HEK293 (cell line): ENCODE measurements at regions not wholly inside any gene's neighbourhood (a gene's known extent, or its start where the extent isn't known, plus 50 kb on each side); places are given as distances from the start of the nearest gene placed in this dataset.

ENCODE experiments used
- CTCF ChIA-PET: fragments of 350-600 bp; formaldehyde crosslinking; extraction: SDS; loops from one replicate; lab custom pipeline; 2021; ENCODE audit warnings: antibody characterized with exemption; lab: Yijun Ruan, JAX
- POLR2A ChIA-PET: fragments of 300-600 bp; formaldehyde crosslinking; extraction: SDS; loops from one replicate; lab custom pipeline; 2020; ENCODE audit warnings: antibody characterized with exemption, inconsistent platforms; lab: Yijun Ruan, JAX
- H3K27ac ChIP-seq: fragments of 200-500 bp; sonication (Bioruptor generic); 2 replicates; pipeline ENCODE4 v1.5.1; 2014; ENCODE audit warnings: low read depth, low read length, control low read depth, inconsistent platforms; ENCODE audit errors: extremely low read depth
- H3K36me3 ChIP-seq, 2 experiments: fragments of 200-500 bp in 1 of 2; sonication (Bioruptor generic) in 1 of 2; 1 replicate in 1 of 2; 2 replicates in 1 of 2; pipeline ENCODE4 v1.5.1; 2014 to 2017; ENCODE audit warnings: inconsistent platforms in 2 of 2, low read length in 2 of 2; ENCODE audit not compliant: control insufficient read depth in 2 of 2, insufficient read depth in 1 of 2
- H3K4me1 ChIP-seq: fragments of 200-500 bp; sonication (Bioruptor generic); 2 replicates; pipeline ENCODE4 v1.5.1; 2014; ENCODE audit warnings: mild to moderate bottlenecking, low read length, inconsistent platforms; ENCODE audit not compliant: control insufficient read depth, insufficient read depth
- H3K4me3 ChIP-seq: 2 replicates; pipeline ENCODE4 v1.5.1; 2011; ENCODE audit warnings: low read depth, mild to moderate bottlenecking, control low read depth, low read length, moderate library complexity
- H3K9me3 ChIP-seq: fragments of 200-500 bp; sonication (Bioruptor generic); 2 replicates; pipeline ENCODE4 v1.5.1; 2014; ENCODE audit warnings: low read depth, low read length, inconsistent platforms; ENCODE audit not compliant: control insufficient read depth, insufficient read depth
- GLIS1 ChIP-seq: fragments of 450-650 bp; formaldehyde crosslinking; IDR thresholded peaks from 2 replicates; pipeline ENCODE4 v1.5.1; 2016; ENCODE audit warnings: missing biosample characterization, missing genetic modification characterization
- IKZF3 ChIP-seq: fragments of 450-650 bp; IDR thresholded peaks from 2 replicates; pipeline ENCODE4 v1.5.0; 2018; ENCODE audit warnings: missing biosample characterization, mild to moderate bottlenecking, missing genetic modification characterization, moderate library complexity
- KLF1 ChIP-seq: fragments of 450-650 bp; formaldehyde crosslinking; IDR thresholded peaks from 2 replicates; pipeline ENCODE4 v1.5.1; 2016; ENCODE audit warnings: missing biosample characterization, missing genetic modification characterization
- SALL2 ChIP-seq: fragments of 450-650 bp; formaldehyde crosslinking; IDR thresholded peaks from 2 replicates; pipeline ENCODE4 v1.5.0; 2017; ENCODE audit warnings: missing biosample characterization, mild to moderate bottlenecking, missing genetic modification characterization, borderline replicate concordance
- ZBTB1 ChIP-seq: fragments of 450-650 bp; formaldehyde crosslinking; IDR thresholded peaks from 2 replicates; pipeline ENCODE4 v1.5.1; 2016; ENCODE audit warnings: missing biosample characterization, missing genetic modification characterization
- ZBTB8A ChIP-seq: fragments of 450-650 bp; formaldehyde crosslinking; IDR thresholded peaks from 2 replicates; pipeline ENCODE4 v1.5.1; 2016; ENCODE audit warnings: missing biosample characterization, missing genetic modification characterization
- ZNF114 ChIP-seq: fragments of 450-650 bp; formaldehyde crosslinking; IDR thresholded peaks from 2 replicates; pipeline ENCODE4 v1.5.0; 2017; ENCODE audit warnings: missing biosample characterization, missing genetic modification characterization
- ZNF18 ChIP-seq: fragments of 450-650 bp; formaldehyde crosslinking; IDR thresholded peaks from 2 replicates; pipeline ENCODE4 v1.5.1; 2016; ENCODE audit warnings: missing biosample characterization, missing genetic modification characterization
- ZNF2 ChIP-seq: fragments of 450-650 bp; formaldehyde crosslinking; IDR thresholded peaks from 2 replicates; pipeline ENCODE4 v1.5.1; 2016; ENCODE audit warnings: missing biosample characterization, missing genetic modification characterization
- ZNF341 ChIP-seq: fragments of 450-650 bp; formaldehyde crosslinking; IDR thresholded peaks from 2 replicates; pipeline ENCODE4; 2016; ENCODE audit warnings: low read depth, missing biosample characterization, missing genetic modification characterization
- ZNF354C ChIP-seq: fragments of 450-650 bp; formaldehyde crosslinking; IDR thresholded peaks from 2 replicates; pipeline ENCODE4 v1.5.1; 2016; ENCODE audit warnings: missing biosample characterization, missing genetic modification characterization, low read depth, borderline replicate concordance
- ZNF449 ChIP-seq: fragments of 450-650 bp; formaldehyde crosslinking; IDR thresholded peaks from 2 replicates; pipeline ENCODE4 v1.5.1; 2017; ENCODE audit warnings: missing biosample characterization, mild to moderate bottlenecking, missing genetic modification characterization, moderate library complexity
- ZNF510 ChIP-seq: fragments of 450-650 bp; formaldehyde crosslinking; IDR thresholded peaks from 2 replicates; pipeline ENCODE4 v1.5.1; 2018; ENCODE audit warnings: mild to moderate bottlenecking, missing genetic modification characterization, missing biosample characterization; ENCODE audit not compliant: insufficient replicate concordance
- ZNF518A ChIP-seq: fragments of 450-650 bp; formaldehyde crosslinking; conservative IDR thresholded peaks from 2 replicates; pipeline ENCODE4 v1.5.1; 2016; ENCODE audit warnings: low read depth, missing biosample characterization, missing genetic modification characterization
- ZNF660 ChIP-seq: fragments of 450-650 bp; IDR thresholded peaks from 2 replicates; pipeline ENCODE4 v1.5.1; 2018; ENCODE audit warnings: missing biosample characterization, mild to moderate bottlenecking, missing genetic modification characterization
- ZNF701 ChIP-seq: fragments of 450-650 bp; formaldehyde crosslinking; IDR thresholded peaks from 2 replicates; pipeline ENCODE4 v1.5.1; 2016; ENCODE audit warnings: missing biosample characterization, missing genetic modification characterization
- ZNF843 ChIP-seq: fragments of 450-650 bp; formaldehyde crosslinking; IDR thresholded peaks from 2 replicates; pipeline ENCODE4 v1.5.1; 2016; ENCODE audit warnings: missing biosample characterization, missing genetic modification characterization
- TF ChIP-seq, protein P1 (sequence below): fragments of 450-650 bp; formaldehyde crosslinking; IDR thresholded peaks from 2 replicates; pipeline ENCODE4 v1.5.1; 2017; ENCODE audit warnings: missing biosample characterization, missing genetic modification characterization
- TF ChIP-seq, protein P2 (sequence below): fragments of 450-650 bp; formaldehyde crosslinking; IDR thresholded peaks from 2 replicates; pipeline ENCODE4 v1.5.1; 2017; ENCODE audit warnings: missing biosample characterization, missing genetic modification characterization

DNA sequence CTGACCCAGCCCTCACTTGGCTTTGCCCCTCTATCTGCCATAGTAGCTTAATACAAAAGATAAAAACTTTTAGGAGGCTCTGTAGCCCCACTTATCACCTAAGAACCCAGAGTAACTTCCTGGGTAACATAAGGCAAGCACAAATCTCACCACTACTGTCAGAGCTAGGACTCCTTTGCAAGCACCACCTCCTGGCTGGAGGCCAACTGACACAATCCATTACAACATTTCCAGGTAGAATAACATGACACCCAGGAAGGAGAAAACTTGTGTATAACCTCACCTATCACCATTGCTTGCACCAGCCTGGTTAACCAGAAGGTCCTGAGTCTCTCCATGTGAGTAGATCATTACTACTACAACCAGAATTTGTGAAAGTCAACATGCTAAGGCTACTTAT, 230.0 kb downstream of the TUSC7 start (continued):
- TF ChIP-seq ZNF518A (tag by site-specific recombination), result no peak
- TF ChIP-seq ZNF18 (tag by site-specific recombination), result no peak

GRCh38 chr3:116940719-116941118, 231.1 kb downstream of the TUSC7 start:
- ChIA-PET POLR2A (no interaction called here), CTCF (no interaction called here)
- no peak for TF ChIP-seq ZNF2 (tag by site-specific recombination)
- no peak for TF ChIP-seq SALL2 (tag by site-specific recombination)
- no peaks in the 10 kb centered on the region for H3K36me3 ChIP-seq
- no peak overlapping the region for H3K27ac ChIP-seq
- H3K9me3 ChIP-seq, result no peaks in the 10 kb centered on the region
- H3K4me1 ChIP-seq, result no peaks in the 10 kb centered on the region
- H3K4me3 ChIP-seq, result no peak overlapping the region

DNA sequence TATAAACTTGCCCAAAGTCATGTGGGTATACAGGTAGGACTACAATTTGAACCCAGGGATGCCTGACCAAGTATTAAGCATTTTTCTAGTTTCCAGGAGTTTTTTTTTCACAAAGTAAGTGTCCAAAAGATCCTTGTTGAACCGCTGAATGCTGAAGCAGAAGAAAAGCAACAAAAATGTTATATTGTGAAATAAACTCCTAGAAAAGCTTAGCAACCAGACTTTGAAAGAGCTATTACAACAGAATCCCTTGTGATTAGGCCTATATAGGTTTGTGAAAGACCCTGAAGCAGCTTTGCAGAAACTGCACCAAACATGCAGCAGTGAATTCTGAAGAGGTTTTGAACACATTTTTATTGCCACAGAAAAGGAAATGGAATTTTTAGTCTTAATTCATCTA, 236.8 kb downstream of the TUSC7 start:
- Histone ChIP-seq H3K9me3 (no peaks in the 10 kb centered on the region), H3K4me3 (no peak overlapping the region), H3K4me1 (no peaks in the 10 kb centered on the region), H3K36me3 (no peaks in the 10 kb centered on the region), H3K27ac (no peak overlapping the region)
- no peak for TF ChIP-seq GLIS1
- no peak for TF ChIP-seq ZNF510 (tag by site-specific recombination)
- no peak for TF ChIP-seq ZNF449 (tag by site-specific recombination)
- TF ChIP-seq ZNF354C (tag by site-specific recombination), result no peak
- no peak for TF ChIP-seq ZBTB8A (tag by site-specific recombination)
- TF ChIP-seq, protein P1, sequence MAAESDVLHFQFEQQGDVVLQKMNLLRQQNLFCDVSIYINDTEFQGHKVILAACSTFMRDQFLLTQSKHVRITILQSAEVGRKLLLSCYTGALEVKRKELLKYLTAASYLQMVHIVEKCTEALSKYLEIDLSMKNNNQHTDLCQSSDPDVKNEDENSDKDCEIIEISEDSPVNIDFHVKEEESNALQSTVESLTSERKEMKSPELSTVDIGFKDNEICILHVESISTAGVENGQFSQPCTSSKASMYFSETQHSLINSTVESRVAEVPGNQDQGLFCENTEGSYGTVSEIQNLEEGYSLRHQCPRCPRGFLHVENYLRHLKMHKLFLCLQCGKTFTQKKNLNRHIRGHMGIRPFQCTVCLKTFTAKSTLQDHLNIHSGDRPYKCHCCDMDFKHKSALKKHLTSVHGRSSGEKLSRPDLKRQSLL (tag by site-specific recombination), result no peak
- POLR2A ChIA-PET, result no interaction called here
- CTCF ChIA-PET, result no interaction called here

DNA sequence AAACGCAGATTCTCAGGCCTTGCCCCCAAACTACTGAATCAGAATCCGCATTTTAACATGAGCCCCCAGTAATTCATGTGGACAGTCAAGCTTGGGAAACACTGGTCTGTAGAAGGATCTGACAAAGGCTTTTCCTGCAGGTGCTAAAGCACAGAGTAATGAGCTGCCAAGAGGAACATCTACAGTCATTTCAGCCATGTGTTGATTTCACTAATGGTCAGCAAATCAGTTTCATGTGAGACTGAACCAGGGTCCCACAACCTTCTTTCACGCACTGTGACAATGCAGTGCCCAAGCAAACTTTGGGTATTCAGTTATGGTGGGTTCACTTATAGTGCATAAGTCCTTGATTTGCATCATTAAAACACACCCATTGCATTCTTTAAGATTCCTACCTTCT, 237.6 kb downstream of the TUSC7 start:
- ChIA-PET CTCF (no interaction called here), POLR2A (no interaction called here)
- no peaks in the 10 kb centered on the region for H3K4me1 ChIP-seq
- H3K9me3 ChIP-seq, result no peaks in the 10 kb centered on the region
- TF ChIP-seq ZBTB1 (tag by site-specific recombination), result no peak
- TF ChIP-seq ZNF843, result no peak
- TF ChIP-seq ZNF341 (tag by site-specific recombination), result no peak
- TF ChIP-seq KLF1 (tag by site-specific recombination), result no peak
- no peak for TF ChIP-seq IKZF3 (tag by site-specific recombination)
- no peak for TF ChIP-seq ZNF660
- TF ChIP-seq ZNF701, result no peak
- no peak for TF ChIP-seq ZNF114 (tag by site-specific recombination)
- TF ChIP-seq, protein P2, sequence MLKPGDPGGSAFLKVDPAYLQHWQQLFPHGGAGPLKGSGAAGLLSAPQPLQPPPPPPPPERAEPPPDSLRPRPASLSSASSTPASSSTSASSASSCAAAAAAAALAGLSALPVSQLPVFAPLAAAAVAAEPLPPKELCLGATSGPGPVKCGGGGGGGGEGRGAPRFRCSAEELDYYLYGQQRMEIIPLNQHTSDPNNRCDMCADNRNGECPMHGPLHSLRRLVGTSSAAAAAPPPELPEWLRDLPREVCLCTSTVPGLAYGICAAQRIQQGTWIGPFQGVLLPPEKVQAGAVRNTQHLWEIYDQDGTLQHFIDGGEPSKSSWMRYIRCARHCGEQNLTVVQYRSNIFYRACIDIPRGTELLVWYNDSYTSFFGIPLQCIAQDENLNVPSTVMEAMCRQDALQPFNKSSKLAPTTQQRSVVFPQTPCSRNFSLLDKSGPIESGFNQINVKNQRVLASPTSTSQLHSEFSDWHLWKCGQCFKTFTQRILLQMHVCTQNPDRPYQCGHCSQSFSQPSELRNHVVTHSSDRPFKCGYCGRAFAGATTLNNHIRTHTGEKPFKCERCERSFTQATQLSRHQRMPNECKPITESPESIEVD (tag by site-specific recombination), result no peak
- no peaks in the 10 kb centered on the region for H3K36me3 ChIP-seq
- H3K4me3 ChIP-seq, result no peak overlapping the region
- H3K27ac ChIP-seq, result no peak overlapping the region
